Liver (tissue), 8 donors: ENCODE measurements at regions not wholly inside any gene's neighbourhood (a gene's known extent, or its start where the extent isn't known, plus 50 kb on each side); places are given as distances from the start of the nearest gene placed in this dataset.

Source experiments
- DNase-seq: peaks from one replicate; pipeline ENCODE4 v3.0.0-alpha.2; 2017; ENCODE audit warnings: low spot score
- H3K27ac ChIP-seq, 2 donors: one replicate each; pipeline ENCODE4 v1.7.0; 2013; ENCODE audit warnings: inconsistent platforms in 2 of 2, low read length in 2 of 2, control low read depth in 1 of 2, low read depth in 1 of 2, mild to moderate bottlenecking in 1 of 2
- H3K27me3 ChIP-seq, 4 donors: one replicate each; pipeline versions ENCODE4 v1.6.1 to v1.7.0; 2013; ENCODE audit warnings: low read length in 3 of 4, inconsistent platforms in 1 of 4, mild to moderate bottlenecking in 1 of 4, moderate library complexity in 1 of 4; ENCODE audit not compliant: control insufficient read depth in 4 of 4, insufficient read depth in 4 of 4
- H3K36me3 ChIP-seq, 4 donors: one replicate each; pipeline versions ENCODE4 v1.6.1 to v1.7.0; 2013; ENCODE audit warnings: low read length in 3 of 4, mild to moderate bottlenecking in 3 of 4, low read depth in 1 of 4, moderate library complexity in 1 of 4; ENCODE audit not compliant: control insufficient read depth in 4 of 4, insufficient read depth in 3 of 4
- H3K4me1 ChIP-seq, 4 donors: one replicate each; pipeline versions ENCODE4 v1.6.1 to v1.7.0; 2013; ENCODE audit warnings: low read length in 3 of 4, mild to moderate bottlenecking in 3 of 4, moderate library complexity in 1 of 4; ENCODE audit not compliant: control insufficient read depth in 4 of 4, insufficient read depth in 4 of 4
- H3K4me3 ChIP-seq, 3 donors: one replicate each; pipeline versions ENCODE4 v1.6.1 to v1.7.0; 2013; ENCODE audit warnings: low read length in 3 of 3, control low read depth in 1 of 3, low read depth in 1 of 3, mild to moderate bottlenecking in 1 of 3
- H3K9ac ChIP-seq, 2 donors: one replicate each; pipeline ENCODE4 v1.7.0; 2013; ENCODE audit warnings: low read length in 2 of 2, mild to moderate bottlenecking in 2 of 2, moderate library complexity in 2 of 2, control low read depth in 1 of 2, low read depth in 1 of 2
- H3K9me3 ChIP-seq, 4 donors: one replicate each; pipeline versions ENCODE4 v1.6.1 to v1.7.0; 2013; ENCODE audit warnings: low read length in 3 of 4; ENCODE audit not compliant: control insufficient read depth in 4 of 4
- EGR1 ChIP-seq, 2 donors: IDR thresholded peaks; 2 replicates each; pipeline ENCODE4 v1.6.1; 2016 to 2018; ENCODE audit warnings: antibody characterized with exemption in 2 of 2, low read depth in 2 of 2
- FOXA1 ChIP-seq: IDR thresholded peaks from 2 replicates; pipeline ENCODE4 v1.6.1; 2016; ENCODE audit warnings: antibody characterized with exemption
- FOXA2 ChIP-seq: IDR thresholded peaks from 2 replicates; pipeline ENCODE4 v1.6.1; 2016; ENCODE audit warnings: antibody characterized with exemption
- GABPA ChIP-seq, 2 donors: IDR thresholded peaks in 1 of 2; conservative IDR thresholded peaks in 1 of 2; 2 replicates each; pipeline ENCODE4 v1.6.1; 2016; ENCODE audit warnings: antibody characterized with exemption in 2 of 2, mild to moderate bottlenecking in 1 of 2, moderate library complexity in 1 of 2
- HNF4A ChIP-seq, 2 donors: conservative IDR thresholded peaks; 2 replicates each; pipeline ENCODE4 v1.6.1; 2016; ENCODE audit warnings: antibody characterized with exemption in 2 of 2, mild to moderate bottlenecking in 2 of 2
- JUND ChIP-seq, 2 donors: IDR thresholded peaks; 2 replicates each; pipeline ENCODE4 v1.6.1; 2016; ENCODE audit warnings: antibody characterized with exemption in 2 of 2
- RAD21 ChIP-seq, 2 donors: IDR thresholded peaks; 2 replicates each; pipeline ENCODE4 v1.6.1; 2016; ENCODE audit warnings: antibody characterized with exemption in 2 of 2, mild to moderate bottlenecking in 2 of 2
- RXRA ChIP-seq, 2 donors: IDR thresholded peaks; 2 replicates each; pipeline ENCODE4 v1.6.1; 2017 to 2018; ENCODE audit warnings: antibody characterized with exemption in 2 of 2, mild to moderate bottlenecking in 1 of 2
- SP1 ChIP-seq: IDR thresholded peaks from 2 replicates; pipeline ENCODE4 v1.6.1; 2018; ENCODE audit warnings: antibody characterized with exemption, mild to moderate bottlenecking
- YY1 ChIP-seq: IDR thresholded peaks from 2 replicates; pipeline ENCODE4 v1.6.1; 2016; ENCODE audit warnings: antibody characterized with exemption, mild to moderate bottlenecking
- WGBS: extraction: QIAGEN DNeasy Blood & Tissue Kit; methylation state at CpG from one replicate; pipeline ENCODE4 v1.1.7; 2013; 5-methylcytosine and 5-hydroxymethylcytosine counted together
- TF ChIP-seq, protein P1 (sequence below): IDR thresholded peaks from 2 replicates; pipeline ENCODE4 v1.6.1; 2016; ENCODE audit warnings: antibody characterized with exemption
- TF ChIP-seq, protein P2 (sequence below): fragments of 150-350 bp; IDR thresholded peaks from 2 replicates; pipeline ENCODE4 v1.5.1; 2017; ENCODE audit warnings: improper control_type of control experiment, low read depth, low read length; ENCODE audit not compliant: missing input control
- TF ChIP-seq, protein P3 (sequence below): IDR thresholded peaks from 2 replicates; pipeline ENCODE4 v1.6.1; 2016; ENCODE audit warnings: antibody characterized with exemption
- donor health status: healthy.
- donor health status: healthy.
- donor health status: healthy.
- donor health status: healthy.
- donor health status: healthy.

DNA sequence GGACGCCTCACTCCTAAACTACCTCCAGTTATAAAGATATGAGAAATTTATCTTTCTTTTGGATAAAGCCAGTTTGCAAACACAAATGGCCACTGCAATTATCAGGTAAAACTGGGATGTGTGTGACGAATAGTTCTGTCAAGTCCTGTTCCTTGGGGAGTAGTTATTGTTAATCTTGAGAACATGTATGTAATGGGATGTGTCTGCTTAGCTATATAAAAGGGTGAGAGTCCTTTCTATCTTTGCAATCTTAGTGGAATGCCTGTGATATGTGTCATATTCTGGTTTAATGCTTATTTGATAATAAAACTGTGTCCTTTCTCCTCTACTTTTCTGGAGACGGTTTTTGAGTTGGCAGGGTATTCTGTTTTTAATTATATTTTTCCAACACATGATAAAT, 56.1 kb upstream of the PKP2 start (continued):
- TF ChIP-seq, protein P1, sequence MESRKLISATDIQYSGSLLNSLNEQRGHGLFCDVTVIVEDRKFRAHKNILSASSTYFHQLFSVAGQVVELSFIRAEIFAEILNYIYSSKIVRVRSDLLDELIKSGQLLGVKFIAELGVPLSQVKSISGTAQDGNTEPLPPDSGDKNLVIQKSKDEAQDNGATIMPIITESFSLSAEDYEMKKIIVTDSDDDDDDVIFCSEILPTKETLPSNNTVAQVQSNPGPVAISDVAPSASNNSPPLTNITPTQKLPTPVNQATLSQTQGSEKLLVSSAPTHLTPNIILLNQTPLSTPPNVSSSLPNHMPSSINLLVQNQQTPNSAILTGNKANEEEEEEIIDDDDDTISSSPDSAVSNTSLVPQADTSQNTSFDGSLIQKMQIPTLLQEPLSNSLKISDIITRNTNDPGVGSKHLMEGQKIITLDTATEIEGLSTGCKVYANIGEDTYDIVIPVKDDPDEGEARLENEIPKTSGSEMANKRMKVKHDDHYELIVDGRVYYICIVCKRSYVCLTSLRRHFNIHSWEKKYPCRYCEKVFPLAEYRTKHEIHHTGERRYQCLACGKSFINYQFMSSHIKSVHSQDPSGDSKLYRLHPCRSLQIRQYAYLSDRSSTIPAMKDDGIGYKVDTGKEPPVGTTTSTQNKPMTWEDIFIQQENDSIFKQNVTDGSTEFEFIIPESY = no peak
- TF ChIP-seq FOXA1 = no peak
- TF ChIP-seq FOXA2 = no peak
- no peak for TF ChIP-seq SP1

DNA sequence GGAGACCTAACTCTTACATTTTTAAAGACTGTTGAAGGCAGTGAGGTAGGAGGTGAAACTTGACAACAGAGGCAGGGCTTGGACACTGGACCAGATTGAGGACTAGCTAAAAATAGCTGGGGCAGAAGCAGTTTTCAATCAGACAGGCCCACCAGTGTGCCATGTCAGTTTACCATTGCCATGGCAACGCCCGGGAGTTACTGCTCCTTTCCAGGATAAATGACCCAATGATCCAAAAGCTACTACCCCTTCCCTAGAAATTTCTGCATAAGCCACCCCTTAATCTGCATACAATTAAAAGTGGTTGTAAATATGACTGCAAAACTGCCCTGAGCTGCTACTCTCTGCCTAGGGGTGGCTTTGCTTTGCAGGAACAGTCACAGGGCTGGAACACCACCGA, 53.2 kb upstream of the PKP2 start:
- Histone ChIP-seq H3K27me3 (no peaks in the 10 kb centered on the region), H3K27ac (no peak overlapping the region), H3K36me3 (no peaks in the 10 kb centered on the region), H3K4me3 (no peak overlapping the region), H3K9ac (no peak overlapping the region), H3K4me1 (no peaks in the 10 kb centered on the region), H3K9me3 (no peaks in the 10 kb centered on the region)
- TF ChIP-seq HNF4A (conservative IDR thresholded peaks at IDR 0.05) = no peak
- no peak for TF ChIP-seq JUND (IDR thresholded peaks at IDR 0.05)
- TF ChIP-seq FOXA1 = no peak
- TF ChIP-seq, protein P2, sequence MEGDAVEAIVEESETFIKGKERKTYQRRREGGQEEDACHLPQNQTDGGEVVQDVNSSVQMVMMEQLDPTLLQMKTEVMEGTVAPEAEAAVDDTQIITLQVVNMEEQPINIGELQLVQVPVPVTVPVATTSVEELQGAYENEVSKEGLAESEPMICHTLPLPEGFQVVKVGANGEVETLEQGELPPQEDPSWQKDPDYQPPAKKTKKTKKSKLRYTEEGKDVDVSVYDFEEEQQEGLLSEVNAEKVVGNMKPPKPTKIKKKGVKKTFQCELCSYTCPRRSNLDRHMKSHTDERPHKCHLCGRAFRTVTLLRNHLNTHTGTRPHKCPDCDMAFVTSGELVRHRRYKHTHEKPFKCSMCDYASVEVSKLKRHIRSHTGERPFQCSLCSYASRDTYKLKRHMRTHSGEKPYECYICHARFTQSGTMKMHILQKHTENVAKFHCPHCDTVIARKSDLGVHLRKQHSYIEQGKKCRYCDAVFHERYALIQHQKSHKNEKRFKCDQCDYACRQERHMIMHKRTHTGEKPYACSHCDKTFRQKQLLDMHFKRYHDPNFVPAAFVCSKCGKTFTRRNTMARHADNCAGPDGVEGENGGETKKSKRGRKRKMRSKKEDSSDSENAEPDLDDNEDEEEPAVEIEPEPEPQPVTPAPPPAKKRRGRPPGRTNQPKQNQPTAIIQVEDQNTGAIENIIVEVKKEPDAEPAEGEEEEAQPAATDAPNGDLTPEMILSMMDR = no peak
- TF ChIP-seq, protein P3, sequence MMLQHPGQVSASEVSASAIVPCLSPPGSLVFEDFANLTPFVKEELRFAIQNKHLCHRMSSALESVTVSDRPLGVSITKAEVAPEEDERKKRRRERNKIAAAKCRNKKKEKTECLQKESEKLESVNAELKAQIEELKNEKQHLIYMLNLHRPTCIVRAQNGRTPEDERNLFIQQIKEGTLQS = no peak
- TF ChIP-seq, protein P1 = no peak
- TF ChIP-seq GABPA (IDR thresholded peaks at IDR 0.05 in 1 of 2, conservative IDR thresholded peaks at IDR 0.05 in 1 of 2) = no peak
- no peak for TF ChIP-seq YY1
- WGBS = 70% methylated on average over 3 of the region's 3 CpGs
- no peak for DNase-seq

DNA sequence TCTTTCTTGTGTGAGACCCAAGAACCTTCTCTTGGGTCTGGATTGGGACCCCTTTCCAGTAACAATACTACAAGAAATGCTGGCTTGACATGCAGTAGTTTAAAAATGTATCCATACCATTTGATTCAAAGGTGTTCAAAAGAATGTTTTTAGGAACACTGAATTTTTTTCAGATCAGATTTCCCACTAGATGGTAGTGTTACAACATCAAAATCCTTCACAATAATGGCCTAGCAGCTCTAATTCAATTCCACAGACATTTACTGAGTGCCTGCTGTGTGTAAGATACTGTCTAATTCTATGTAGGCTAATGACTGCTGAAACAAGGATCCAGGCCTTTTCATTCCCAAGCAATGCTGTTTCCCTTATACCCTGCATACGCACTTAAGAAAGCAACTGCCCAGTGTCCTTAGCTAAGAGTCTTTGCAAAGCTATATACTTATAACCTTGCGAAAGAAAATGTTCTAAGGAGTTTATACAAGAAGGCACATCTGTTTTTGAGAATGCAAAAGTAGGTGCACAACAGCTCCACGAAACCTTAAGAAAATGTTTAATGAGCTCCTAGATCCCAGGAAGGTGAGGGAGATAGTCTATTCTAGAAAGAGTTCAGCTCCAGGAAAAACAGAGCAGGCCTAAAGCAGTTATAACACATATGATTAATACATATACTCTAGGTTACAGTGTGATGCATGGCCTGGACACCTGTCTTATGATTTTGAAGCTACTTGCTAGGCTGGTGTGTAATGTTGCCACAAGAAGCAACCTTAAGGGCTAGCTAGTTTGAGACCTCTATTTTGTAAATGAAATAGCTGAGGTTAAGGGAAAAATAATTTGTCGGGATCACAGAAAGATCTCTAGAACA, 50.9 kb upstream of the PKP2 start:
- no peaks in the 10 kb centered on the region for H3K9me3 ChIP-seq
- WGBS = 92% methylated on average over 4 of the region's 4 CpGs
- H3K4me3 ChIP-seq = no peak overlapping the region
- H3K4me1 ChIP-seq = no peaks in the 10 kb centered on the region
- TF ChIP-seq EGR1 (IDR thresholded peaks at IDR 0.05; ENCODE audit: low read depth in 2 of 2) = no peak
- TF ChIP-seq RXRA (IDR thresholded peaks at IDR 0.05) = no peak
- TF ChIP-seq RAD21 (IDR thresholded peaks at IDR 0.05) = peak; percentile 38 to 52
- H3K27me3 ChIP-seq = no peaks in the 10 kb centered on the region
- no peaks in the 10 kb centered on the region for H3K36me3 ChIP-seq
- DNase-seq = no peak
- no peak overlapping the region for H3K27ac ChIP-seq
- H3K9ac ChIP-seq = no peak overlapping the region
